RPMI8226 (cell line): ENCODE measurements at regions not wholly inside any gene's neighbourhood (a gene's known extent, or its start where the extent isn't known, plus 50 kb on each side); places are given as distances from the start of the nearest gene placed in this dataset.
A peak's percentile ranks its signal among the peaks of the same experiment; 100 is the strongest.

Experiments
- DNase-seq: peaks from one replicate; pipeline ENCODE4 v3.0.0-alpha.2; 2015

DNA sequence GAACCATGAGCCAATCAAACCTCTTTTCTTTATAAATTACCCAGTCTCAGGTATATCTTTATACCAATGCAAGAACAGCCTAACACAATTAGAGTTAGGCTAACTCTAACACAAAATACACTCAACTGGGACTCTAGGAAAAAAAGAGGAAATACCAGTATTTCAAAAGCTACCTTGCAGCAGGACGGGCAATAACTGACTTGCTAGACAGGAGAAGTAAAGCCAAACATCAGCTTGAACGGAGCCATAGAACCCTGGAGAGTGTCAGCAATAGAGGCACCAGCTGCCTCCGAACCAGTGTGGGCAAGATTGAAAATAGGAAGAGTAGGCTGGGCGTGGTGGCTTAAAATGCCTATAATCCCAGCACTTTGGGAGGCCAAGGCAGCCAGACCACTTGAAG is 162.0 kb upstream of the SOX4 start:
- DNase-seq = no peak

DNA sequence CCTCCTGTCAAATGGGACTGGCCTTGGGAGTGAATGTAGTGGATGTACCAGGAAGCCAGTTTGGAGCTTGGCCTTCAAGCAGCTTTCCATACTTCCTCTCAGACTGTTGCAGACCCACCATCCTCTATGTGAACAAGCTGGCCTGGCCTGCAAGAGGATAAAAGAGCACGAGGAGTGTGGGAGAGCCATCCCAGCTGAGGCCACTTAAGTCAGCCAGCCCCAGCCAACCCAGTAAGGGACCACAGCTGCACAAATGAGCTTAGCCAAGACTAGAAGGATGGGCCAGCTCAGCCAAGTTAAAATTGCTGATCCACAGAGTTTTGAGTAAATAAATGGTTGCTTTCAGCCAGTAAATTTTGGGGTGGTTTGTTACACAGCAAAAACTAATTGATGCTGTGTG is 156.9 kb upstream of the SOX4 start:
- no peak for DNase-seq

DNA sequence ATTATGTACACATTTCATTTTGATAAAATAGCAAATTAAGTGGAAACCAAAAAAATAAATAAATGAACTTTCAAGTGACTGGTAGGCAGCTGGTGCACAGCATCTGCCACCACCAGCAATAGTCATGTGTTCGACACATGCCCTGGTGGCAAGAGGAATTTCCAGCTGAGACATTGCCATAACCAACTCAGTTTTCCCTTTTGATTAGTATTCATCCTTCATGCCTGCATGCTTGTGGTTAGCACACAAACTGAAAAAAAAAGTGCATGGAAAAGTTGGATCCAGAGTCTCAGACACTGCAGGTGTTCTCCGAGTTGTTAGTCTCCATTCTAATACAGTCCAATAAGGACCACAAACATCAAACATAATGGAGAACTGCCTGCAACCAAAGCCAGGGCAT is 156.0 kb upstream of the SOX4 start:
- DNase-seq = no peak

DNA sequence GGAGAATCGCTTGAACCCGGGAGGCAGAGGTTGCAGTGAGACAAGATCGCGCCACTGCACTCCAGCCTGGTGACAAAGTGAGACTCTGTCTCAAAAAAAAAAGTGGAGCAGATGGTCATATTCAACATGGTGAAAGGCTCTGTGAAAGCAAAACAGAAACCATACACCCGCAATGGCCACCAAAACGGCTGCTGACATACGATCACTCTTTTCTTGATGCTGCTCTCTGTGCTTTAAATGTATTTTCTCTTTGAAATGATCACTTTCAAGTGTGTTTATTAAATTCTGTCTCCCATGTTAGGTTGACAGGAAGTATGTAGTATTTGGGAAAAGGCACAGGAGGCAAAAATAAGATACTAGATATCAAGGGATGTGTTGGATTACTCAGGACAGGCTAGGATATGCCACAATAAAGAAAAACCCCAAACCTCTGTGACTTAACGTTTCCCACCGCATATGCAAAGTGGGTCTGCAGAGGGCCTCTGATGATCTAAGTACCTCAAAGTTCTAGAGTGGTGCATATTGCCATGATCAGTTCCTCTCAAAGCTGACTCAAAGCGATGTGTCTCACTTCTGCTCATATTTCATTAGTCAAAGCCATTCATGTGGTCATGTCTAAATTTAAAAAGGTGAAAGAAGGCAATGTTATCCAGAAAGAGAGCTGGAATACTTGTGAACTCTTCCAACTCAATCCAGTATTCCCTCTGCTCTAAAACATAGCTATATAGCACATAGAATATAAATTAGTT is 155.1 kb upstream of the SOX4 start:
- peak; percentile 39 for DNase-seq

DNA sequence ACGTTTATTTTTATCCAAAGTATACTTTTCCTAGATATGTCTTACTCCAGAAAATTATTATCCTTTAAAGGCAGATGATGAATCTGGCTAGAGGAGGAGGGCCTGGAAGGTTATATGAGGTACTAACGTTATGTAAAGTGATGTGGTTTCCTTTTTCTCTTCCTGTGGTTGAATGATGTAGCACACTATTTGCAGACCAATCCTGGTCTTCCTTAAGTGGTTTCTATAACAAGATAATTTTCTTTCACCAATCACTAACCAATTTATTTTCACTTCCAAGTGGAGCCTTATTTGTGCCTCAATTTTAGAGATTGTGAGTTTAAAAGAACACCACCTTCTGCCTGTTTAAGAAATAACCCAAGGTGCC is 154.6 kb upstream of the SOX4 start:
- no peak for DNase-seq

DNA sequence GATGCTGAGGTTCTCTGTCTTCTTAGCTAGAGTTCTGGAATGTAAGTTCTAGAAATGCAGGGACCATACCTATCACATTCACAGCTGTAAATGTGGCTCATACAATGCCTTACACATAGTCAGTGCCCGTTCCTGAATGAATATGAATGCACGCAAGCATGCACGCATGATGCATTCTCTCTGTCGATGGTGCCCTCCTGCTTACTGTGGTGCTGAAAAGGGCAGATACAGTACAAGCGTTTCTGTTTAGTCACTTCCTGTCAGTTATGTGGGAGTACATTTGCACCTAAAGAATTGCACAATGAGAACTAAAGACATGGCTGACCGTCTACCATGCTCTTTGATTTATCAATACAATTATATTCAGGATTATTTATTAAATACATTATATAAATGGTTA is 152.2 kb upstream of the SOX4 start:
- DNase-seq = no peak

DNA sequence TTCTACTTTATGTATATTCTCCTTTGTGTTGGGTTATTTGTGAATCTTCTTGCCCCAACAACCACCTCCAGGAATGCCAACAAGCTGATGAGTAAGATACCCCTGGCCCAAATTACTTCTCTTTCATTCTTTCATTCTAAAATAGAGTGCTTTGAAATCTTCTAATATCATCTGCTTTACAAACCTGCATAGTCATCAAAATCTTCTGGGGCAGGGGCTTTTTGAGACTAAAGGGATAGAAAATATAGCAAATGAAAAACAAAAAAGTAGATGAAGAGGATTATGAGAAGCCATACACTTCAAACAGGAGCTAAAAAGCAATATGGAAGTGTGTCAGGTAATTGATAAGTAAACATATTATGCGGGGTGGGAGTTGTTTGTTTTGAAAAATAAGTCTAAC is 150.7 kb upstream of the SOX4 start:
- DNase-seq = no peak

DNA sequence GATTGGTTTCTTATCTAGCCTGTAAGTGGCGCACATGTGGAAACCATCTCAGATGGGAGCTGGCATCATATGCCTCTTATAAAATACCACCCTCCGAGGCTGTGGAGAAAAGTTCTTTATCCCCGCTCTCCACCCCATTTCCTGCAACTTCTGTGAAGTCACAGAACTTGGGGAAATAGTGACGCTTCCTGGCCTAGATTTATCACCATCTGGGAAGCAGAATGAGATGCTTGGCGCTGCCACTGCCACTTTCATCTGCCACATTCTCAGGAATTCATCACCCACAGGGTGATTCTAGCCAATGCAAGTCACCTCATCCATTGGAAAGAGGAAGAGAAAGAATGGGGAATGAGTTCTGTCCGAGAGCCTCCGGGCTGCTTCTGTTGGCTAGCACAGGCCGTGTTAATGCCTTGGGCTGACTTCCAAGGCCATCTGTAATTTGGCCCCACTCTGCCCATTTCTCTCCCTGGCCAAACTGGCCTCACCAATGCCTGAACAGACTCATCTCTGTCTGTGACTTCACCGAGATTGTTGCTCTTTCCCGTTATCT is 148.8 kb upstream of the SOX4 start:
- no peak for DNase-seq

DNA sequence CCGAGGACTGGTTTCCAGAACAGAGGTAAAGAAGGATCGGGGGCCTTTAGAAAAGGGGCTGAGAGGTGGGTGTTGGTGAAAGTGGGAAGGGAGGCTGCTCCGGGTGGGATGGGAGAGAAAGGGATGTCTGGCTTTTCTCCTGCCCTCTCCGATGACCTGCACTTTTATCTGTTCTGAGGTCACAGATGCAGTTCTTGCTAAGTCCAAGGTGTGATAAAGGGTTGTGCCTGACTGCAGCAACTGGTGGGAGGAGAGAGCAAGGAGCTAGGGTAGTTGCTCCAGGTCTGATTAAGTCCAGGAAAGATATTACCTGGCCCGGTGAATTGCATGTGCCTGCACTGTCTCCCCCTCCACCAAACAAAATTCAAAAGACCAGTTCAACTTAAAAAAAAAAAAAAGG is 145.6 kb upstream of the SOX4 start:
- no peak for DNase-seq

DNA sequence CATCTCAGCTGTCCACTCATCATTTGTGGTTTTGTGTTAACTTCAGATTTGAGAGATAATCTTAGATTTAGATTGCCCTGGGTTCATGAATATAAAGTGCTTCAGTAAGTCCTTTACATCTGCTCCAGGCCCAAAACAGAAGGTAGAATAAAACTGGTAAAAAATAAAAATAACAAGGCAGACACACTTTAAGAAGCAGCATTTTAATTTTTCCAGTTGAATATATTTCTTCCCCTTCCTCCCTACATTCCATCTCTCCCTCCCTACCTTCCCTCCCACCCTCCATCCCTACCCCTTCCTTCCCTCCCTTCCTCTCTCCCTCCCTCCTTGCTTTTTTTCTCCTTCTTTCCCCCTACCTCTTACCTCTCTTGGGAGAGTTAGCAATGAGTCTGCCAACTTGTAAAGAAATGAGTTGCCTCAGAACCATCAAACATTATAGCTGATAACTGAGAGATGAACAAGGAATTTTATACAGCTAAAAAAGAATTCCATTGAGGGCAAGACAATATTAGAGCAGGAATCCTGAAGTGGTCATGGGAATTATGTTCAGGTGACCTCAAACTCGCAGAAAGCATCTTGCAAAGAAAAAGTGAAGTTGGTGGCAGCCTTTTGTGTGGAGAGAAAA is 145.0 kb upstream of the SOX4 start:
- DNase-seq = no peak

DNA sequence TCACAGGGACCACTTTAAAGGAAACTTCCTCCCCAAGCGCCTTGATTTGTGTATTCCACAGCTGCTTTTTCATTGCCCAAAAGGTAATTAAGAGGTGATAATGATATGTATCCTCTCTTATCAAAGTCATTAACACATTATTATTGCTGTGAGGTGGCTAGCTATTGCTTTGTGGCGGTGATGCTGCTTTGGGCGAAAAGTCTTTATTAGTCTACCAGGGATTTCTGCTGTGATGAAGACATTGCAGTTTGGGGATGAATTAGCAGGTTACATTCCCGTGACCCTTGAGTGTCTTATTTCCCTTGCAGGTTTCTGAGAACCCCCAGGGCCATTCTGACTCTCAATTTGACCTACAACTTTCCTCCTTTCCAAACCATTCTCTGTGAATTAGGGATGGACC is 143.4 kb upstream of the SOX4 start:
- DNase-seq = no peak

DNA sequence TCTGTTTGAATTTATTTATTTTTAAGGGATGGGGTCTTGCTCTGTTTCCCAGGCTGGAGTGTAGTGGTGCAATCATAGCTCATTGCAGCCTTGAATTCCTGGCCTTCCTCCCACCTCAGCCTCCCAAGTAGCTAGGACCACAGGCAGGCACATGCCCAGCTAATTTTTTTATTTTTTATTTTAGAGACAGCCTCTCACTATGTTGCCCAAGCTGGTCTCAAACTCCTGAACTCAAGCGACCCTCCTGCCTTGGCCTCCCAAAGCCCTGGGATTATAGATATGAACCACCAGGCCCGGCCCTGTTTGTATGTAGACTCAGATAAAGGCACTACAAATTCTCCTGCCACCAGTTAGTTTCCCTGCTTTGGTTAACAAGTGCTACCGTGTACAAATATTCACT is 142.9 kb upstream of the SOX4 start:
- DNase-seq = no peak

DNA sequence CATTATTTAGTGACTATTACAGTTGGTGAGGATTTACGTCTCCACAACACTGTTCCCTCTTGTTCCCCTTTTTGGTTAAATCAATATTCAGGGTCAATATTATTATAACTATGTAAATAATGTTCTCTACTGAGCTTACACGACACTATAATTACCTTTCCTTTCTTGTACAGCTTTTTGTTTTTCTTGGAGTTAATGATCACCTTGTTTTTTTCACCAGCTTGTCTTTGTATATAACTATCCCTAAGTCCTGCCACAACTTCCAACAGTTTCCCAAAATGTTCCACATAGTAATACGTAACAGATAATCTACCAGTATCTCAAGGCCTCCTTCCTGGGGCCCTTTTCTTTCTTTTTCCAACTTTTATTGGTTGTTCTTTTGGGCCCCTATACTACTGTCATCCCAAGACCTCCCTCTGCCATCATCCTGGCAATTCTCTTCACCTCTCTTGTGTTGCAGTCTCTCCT is 142.0 kb upstream of the SOX4 start:
- no peak for DNase-seq

DNA sequence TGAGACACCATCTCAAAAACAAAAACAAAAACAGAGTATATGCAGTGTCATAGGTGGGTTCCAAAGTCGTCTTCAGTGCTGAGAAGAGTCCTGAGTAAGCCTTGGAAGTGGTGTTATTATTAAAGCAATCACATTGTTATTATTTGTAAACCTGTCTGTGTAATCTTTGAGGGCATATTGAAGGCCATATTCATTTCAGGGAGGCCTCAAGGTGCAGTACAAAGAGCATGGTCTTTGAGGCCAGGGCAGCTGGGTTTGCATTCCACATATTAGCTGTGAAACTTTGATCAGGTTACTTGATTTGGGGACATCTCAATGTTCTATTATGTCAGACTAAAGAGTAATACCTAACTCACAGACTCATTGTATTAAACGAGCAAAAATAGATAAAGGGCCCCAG is 139.3 kb upstream of the SOX4 start:
- DNase-seq = no peak

DNA sequence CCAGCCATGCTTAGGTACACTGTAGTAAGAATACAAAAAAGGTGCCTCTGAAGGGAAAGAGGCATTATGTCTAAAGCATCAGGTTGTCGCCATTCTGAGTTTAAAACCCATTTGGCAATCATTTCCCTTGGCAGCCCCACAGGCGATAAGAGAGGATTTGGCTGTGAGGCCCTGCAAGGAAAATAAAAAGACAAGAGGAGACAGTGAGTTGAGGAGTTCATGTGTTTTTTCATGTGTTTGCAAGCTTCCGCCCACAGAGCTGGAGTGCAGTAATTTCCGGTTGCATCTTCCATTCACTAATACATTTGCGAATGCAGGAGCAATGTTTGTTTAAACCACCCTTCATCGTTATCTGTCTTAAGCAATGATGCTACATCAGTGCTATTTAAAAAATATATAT is 138.5 kb upstream of the SOX4 start:
- DNase-seq = no peak

DNA sequence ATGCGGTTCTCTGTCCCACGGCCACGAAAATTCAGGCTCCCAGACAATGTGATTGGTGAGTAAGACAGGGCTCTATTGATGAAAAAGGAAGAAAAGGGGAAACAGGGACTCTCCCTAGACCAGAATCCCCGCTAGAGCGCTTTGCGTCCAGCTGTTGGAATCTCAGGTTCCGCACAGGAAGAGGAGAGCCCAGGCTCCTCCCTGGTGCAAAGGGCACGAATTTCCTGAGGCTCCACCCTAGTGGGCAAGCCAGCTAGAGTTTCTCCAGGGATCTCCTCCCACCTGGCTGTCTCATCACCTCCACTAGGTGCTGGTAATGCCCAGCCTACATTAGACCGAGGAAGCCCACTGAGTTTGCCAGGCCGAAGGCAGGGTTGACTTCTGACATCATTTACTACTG is 135.9 kb upstream of the SOX4 start:
- DNase-seq = no peak

DNA sequence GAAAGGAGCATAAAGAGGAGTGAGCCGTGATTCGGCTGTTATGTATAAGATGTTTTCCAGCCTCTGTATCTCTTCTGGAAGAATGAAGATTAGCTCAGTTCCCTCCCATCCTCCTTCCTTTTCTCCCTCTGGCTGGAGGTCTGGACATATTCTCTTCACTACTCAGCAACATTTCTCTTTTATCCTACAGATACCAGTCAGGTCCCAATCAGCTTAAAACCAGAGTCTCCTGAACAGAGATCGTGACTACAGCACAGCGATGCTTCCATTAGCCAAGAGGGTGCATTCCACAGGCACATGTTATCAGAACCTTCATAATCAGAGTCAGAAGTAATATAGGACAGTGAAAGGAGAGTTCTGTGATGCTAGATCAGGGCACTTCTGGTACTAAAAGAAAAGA is 133.9 kb upstream of the SOX4 start:
- DNase-seq = no peak

DNA sequence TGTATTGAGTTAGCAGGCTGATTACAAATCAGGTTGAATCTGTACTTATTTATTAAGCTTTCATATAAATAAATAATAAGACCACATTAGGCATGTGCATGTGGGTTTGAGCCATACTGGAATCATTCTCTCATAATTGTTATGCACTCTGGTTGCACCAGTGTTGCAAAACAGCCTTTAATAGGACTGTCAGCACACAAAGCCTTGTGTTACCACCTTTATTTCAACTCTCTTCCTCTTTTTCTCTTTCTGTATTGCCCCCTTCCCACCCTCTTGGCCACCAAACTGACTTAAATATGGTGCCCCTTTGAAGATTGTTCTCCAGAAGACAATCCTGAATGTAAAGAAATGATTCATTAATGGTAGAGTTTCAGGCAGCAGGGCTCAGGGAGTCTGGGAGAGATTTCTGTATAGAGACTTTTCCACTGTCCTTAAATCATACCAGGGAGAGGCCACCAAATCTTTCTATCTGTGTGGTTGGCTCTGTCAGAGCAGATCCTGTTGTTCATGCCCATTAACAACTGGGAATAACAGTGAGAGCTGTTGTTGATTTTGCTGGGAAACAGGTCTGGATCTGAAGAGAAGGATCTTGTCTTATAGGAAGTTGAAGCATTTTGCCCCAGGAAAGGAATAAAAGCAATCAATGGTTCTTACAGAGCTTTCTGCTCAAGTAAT is 131.6 kb upstream of the SOX4 start:
- no peak for DNase-seq

DNA sequence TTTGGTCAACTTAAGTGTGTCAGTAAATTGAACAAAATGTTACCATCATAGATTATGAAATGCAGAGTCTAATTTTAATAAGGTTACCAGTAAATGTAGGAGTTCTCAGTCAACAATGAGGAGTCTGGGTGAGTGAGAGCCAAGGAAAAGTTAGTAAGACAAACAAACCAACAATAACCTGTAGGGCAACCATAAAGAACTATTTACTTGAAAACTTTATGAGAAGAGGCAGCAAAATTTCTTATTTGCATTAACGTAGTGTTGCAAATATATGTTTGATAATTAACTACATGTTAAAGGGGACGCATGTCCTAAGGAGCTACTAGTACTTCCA is 131.1 kb upstream of the SOX4 start:
- no peak for DNase-seq

DNA sequence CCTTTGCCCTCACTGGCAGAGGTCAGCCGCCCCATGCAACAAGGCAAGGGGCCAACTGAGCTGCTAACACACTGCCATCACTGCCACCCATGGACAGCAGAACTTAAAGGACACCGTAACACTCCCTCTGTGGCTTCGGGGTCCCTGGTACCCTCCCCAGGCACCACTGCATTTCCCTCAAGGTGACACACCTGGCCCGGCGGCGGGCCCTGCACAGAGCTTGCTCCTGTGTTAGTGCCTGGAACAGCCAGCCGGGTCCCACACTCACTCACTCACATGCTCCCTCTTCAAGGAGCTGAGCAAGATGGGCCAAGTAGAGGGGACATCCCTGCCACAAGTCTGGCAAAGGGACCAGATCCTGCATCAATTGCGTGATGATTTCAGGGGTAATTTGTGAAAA is 126.5 kb upstream of the SOX4 start:
- DNase-seq = no peak

DNA sequence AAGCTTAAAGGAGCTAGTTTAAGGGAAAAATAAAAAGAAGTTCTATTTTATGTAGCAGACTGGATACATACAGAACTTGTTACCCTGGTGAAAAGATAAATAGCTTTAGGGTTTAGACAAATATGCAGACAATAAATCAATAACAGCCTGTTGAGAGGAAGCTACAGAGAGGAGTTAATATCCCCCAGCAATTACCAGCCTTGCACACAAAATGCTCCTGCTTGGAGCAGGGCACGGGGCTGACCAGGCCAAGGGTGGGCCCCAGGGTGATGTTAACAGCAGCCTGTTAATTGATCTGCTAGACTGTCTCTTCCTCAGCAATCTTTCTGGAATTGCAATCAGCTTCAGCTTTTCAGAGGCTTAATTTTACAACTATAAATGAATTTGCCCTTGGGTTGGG is 125.1 kb upstream of the SOX4 start:
- DNase-seq = no peak

DNA sequence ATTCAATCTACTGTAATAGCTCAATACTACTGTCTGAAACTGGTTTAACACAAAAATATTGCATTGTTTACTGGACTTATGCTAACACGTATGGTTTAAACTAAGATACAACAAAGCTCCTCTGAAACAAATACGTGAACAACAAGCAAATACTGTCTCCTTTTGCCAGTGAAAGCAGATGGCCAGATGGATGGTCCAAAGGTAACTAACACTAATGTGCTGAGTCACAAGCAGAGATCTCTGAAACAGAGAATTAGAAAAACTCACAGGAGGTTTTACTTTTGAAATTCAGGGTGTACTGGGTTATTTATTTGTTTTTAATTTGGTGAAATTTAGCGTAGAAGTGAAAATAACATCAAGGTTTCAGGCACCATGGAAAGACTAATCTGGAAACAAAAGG is 124.3 kb upstream of the SOX4 start:
- no peak for DNase-seq

DNA sequence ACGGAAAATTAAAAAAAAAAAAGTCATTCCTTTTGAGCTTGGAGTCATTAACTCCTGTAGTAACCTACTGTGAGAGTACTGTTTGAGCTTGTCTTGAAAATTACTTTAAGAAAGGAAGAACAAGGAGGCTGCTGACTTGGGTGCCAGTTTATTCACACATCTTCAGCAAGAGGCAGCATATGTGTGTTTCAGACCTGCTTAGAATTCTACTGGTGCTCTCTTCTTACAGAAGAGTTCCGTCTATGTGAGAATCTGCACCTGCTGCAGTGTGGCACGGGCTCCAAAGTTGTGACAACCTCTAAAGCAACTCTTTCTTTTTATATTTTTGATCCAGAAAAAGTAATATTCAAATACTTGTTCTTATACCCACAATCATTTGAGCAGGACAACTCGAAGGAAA is 117.4 kb upstream of the SOX4 start:
- no peak for DNase-seq

DNA sequence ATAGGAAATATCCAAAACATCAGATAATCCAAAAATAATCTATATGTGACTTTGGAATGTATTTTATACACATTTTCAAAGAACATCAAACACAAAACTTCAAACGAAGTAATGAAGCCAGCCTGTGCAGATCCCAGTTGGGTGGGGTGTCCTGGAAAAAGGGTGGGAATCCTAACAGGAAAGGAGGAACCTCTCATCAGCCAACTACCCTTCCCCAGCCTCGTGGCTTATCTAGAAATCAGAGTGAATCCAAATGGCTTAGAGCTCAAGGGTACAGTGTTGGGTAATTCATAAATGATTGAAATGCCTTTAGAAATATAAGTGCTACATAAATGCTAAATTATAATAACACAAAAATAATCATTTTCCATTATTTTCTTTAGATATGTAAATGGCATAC is 115.1 kb upstream of the SOX4 start:
- no peak for DNase-seq
